ENCODE measurements at regions not wholly inside any gene's neighbourhood (a gene's known extent, or its start where the extent isn't known, plus 50 kb on each side); places are given as distances from the start of the nearest gene placed in this dataset.

GRCh38 chr5:133891390-133891789 lies 77.0 kb downstream of the C5orf15 start:
- POLR2A ChIA-PET = no interaction called here
- DNase-seq (ENCODE audit: low read depth, low spot score) = no peak
- no peak overlapping the region for H3K4me3 ChIP-seq (ENCODE audit: low read depth, low read length)
- TF ChIP-seq CTCF (IDR thresholded peaks at IDR 0.05; ENCODE audit: insufficient read depth, low read length, missing control alignments) = no peak
- CTCF ChIA-PET = no interaction called here

- CTCF ChIA-PET = no interaction called here
- POLR2A ChIA-PET = no interaction called here
- no peak overlapping the region for H3K4me3 ChIP-seq (ENCODE audit: low read depth, low read length)
- no peak for DNase-seq (ENCODE audit: low read depth, low spot score)
- no peak for TF ChIP-seq CTCF (IDR thresholded peaks at IDR 0.05; ENCODE audit: insufficient read depth, low read length, missing control alignments)
These were observed 77.6 kb downstream of the C5orf15 start for GRCh38 chr5:133890776-133891280.

GRCh38 chr5:133890314-133890713 lies 78.1 kb downstream of the C5orf15 start:
- no peak for DNase-seq (ENCODE audit: low read depth, low spot score)
- no peak overlapping the region for H3K4me3 ChIP-seq (ENCODE audit: low read depth, low read length)
- ChIA-PET POLR2A (no interaction called here), CTCF (no interaction called here)
- no peak for TF ChIP-seq CTCF (IDR thresholded peaks at IDR 0.05; ENCODE audit: insufficient read depth, low read length, missing control alignments)

- no peak for TF ChIP-seq CTCF (IDR thresholded peaks at IDR 0.05; ENCODE audit: insufficient read depth, low read length, missing control alignments)
- POLR2A ChIA-PET = no interaction called here
- CTCF ChIA-PET = no interaction called here
- no peak for DNase-seq (ENCODE audit: low read depth, low spot score)
- no peak overlapping the region for H3K4me3 ChIP-seq (ENCODE audit: low read depth, low read length)
These were observed 79.0 kb downstream of the C5orf15 start for GRCh38 chr5:133889271-133889905.

- CTCF ChIA-PET = no interaction called here
- TF ChIP-seq CTCF (IDR thresholded peaks at IDR 0.05; ENCODE audit: insufficient read depth, low read length, missing control alignments) = no peak
- POLR2A ChIA-PET = interaction anchor here (0.6 kb wide), 1 partner anchor 10 kb away, joined by 4 read pairs; no protein-coding TSS in a partner anchor
- no peak for DNase-seq (ENCODE audit: low read depth, low spot score)
- H3K4me3 ChIP-seq (ENCODE audit: low read depth, low read length) = no peak overlapping the region
These were observed 79.8 kb downstream of the C5orf15 start for GRCh38 chr5:133888625-133888991.

- ChIA-PET POLR2A (no interaction called here), CTCF (interaction anchor here (10.6 kb wide), 1 partner anchor 16 kb away, joined by 80 read pairs; no protein-coding TSS in a partner anchor)
- no peak for DNase-seq (ENCODE audit: low read depth, low spot score)
- no peak overlapping the region for H3K4me3 ChIP-seq (ENCODE audit: low read depth, low read length)
- no peak for TF ChIP-seq CTCF (IDR thresholded peaks at IDR 0.05; ENCODE audit: insufficient read depth, low read length, missing control alignments)
These were observed 82.9 kb downstream of the C5orf15 start for GRCh38 chr5:133885566-133885965.
